ENCODE measurements at regions not wholly inside any gene's neighbourhood (a gene's known extent, or its start where the extent isn't known, plus 50 kb on each side); places are given as distances from the start of the nearest gene placed in this dataset.
"Not testable (repeated sequence)": the region's sequence is repeated elsewhere in the genome, so short reads cannot be mapped to it uniquely, and the experiment has no call there.

DNA sequence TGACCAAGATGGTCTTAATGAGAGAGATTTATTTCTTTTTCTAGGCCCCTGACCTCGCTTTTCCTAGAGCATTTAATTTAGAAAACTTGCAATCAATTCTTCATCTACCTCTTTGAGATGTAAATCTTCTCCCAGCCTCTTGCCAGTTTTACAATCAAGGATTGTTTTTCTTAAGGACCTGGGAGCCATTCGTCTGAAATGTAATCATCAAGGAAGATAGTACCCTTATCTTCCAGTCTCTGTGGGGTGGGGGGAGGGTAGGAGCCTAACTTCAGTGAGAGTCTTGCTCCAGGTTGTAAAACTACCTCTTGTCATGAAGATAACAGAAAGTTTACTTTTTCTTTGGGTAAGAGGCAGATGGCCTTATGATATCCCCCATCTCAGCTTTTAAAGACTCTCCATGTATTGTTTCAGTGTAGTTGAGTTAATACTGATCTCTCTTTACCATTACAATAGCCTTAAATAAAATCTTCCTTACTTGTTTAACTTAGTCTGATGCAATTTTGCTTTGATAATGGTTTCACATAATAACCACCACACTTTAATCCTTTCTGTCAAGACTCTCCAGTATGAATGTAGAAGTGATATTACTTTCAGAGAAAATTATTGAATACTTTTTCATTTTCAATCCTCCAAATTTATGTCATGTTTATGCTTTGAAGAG is 110.2 kb upstream of the CPHXL start:
- no peak for DNase-seq (ENCODE audit: low read depth in 3 of 3, low spot score in 2 of 3)

DNA sequence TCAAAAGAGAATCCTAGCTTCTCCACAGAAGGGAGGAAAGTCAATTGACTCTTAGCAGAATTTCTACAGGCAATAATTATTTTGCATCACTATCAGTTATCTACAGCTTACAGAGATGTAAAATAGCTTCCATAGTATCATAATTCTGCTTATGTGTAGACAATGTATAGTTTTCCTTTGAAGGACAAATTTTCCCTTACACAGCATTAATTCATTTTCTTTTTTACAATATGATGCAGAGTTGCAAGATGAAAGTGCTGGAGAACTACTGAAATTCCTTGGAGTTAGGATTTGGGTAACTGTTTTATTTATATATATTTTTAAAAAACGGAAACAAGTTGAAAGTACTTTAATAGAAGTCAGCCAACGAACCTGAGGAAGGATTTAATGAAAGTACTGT is 111.0 kb upstream of the CPHXL start:
- no peak for DNase-seq (ENCODE audit: low read depth in 3 of 3, low spot score in 2 of 3)

DNA sequence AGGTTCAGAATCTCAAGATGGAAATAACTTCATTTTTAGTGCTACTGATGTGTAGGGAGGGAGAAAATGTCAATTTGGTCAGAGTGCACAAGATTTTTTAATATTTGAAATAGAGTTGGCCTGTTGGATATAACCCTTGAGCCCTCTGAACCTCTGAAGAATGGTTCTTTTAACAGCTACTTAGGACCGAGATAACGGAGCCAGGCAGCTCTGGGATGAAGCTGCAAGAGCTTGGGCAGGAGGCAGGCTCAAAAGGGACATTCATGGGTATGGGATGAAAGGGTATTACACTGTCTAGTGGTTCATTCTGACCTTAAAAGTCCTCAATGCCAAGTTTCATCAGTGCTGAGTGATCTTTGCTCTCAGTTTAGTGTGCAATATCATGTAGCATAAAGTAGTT is 111.4 kb upstream of the CPHXL start:
- no peak for DNase-seq (ENCODE audit: low read depth in 3 of 3, low spot score in 2 of 3)

DNA sequence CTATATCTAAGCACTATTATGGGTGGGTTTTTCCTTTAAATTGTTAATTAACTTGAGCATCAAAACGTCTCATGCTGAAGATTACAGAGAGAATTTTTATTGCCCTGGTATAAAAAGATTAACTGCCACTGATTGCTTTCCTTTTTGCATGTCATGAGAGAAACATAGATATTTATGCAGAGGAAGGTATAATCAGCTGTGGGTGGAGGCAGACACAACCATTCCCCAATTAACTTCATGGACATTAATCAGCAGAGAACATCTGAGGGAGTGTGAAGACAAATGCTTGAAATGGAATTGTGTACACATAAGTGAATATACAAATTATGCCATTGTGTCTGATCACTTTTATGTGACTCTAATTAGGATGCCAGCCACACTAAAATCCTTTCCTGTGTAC is 115.2 kb upstream of the CPHXL start:
- no peak for DNase-seq (ENCODE audit: low read depth in 3 of 3, low spot score in 2 of 3)

DNA sequence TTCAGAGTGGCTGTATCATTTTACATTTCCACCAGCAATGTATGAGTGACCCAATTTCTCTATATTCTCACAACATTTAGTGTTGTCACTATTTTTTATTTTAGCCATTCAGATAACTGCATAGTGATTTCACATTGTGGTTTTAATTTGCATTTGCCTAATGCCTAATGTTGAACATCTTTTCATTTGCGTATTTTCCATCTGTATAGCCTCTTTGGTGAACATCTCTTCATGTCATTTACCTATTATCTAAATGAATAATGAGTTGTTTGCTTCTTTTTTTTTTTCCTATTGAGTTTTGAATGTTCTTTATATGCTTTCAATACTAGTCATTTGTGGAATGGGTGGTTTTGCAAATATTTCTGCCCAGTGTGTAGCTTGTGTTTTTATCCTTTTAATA is 120.9 kb upstream of the CPHXL start:
- no peak for DNase-seq (ENCODE audit: low read depth in 3 of 3, low spot score in 2 of 3)

DNA sequence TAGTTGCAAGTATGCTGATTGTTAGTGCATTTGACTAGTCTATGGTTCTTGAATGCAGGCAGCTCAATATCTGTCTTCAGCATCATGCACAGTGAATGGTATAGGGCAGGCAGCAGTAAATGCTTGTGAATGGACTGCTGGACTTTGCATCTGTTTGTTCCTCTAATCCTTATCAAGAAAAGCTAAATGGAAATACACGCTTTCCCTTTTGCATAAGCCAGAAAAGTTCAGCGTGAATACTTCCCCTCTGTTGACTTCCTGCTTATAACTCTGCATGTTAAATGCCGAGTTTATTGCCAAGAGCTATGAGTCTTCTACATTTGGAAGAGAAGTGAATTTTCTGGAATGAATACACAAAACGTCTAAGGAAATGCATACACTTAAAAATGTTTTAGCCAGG is 127.9 kb upstream of the CPHXL start:
- DNase-seq (ENCODE audit: low read depth in 3 of 3, low spot score in 2 of 3), result no peak

DNA sequence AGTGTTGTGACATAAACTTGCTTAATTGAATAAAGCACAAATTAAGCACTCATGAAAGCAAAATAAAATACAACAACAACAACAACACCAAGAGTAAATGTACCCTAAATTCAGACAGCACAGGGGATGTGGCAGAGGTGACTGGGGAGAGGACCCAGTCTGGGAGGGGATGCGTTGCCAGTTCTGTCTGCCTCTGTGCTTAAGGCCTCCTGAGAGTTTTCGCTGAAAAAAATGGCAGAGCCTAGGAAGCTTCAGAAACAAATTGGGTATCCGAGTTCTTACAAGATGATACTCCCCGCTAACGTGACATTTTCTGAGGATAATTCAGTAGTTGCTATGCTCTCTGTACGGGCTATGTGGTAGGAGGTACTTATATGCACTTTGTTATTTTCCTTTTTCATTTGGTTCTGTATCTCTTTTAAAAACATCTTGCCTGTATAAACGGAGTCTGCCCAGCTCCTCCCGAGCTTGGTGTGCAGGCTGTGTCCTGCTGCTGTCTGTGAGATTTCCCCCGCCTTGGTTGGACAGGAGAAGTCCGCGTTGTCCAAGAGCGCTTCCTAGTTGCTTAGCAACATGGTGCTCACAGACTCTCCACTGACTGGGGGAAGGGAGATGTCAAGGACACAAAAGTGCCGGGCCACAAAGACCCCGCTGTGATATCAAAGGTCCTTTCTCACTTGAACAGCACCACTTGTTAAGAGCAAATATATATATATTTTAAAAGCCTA is 134.2 kb upstream of the CPHXL start:
- DNase-seq (ENCODE audit: low read depth in 3 of 3, low spot score in 2 of 3), result peak in 2 of 3 donors; percentile 27 to 41

DNA sequence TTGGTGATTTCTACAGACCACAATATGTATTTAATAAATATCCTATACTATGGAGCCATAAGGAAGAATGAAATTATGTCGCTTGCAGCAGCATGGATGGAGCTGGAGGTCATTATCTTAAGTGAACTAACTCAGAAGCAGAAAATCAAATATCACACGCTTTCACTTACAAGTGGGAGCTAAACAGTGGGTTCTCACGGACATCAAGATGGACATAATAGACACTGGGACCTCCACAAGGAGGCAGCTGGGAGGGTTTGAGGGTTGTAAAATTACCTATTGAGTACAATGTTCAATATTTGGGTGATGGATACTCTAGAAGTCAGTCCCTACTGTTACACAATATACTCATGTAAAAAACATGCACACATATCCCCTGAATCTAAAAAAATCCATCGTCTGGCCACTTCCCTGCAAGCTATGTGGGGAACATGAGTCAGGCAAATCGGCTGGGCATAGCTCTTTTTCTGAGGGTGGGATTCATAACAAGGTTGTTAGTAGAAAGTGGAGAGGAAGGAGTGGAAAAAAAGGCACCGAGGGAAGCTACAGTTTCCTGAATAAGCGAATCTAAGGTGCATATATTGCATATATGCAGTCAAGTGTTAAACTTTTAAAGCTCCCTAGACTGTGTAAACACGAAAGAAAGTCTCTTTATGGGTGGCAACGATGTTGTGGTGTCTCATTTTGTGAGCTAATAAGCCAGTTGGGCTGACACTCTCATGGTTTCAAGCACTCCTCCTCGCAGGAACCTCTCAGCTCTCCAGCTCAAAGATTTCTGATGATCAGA is 135.2 kb upstream of the CPHXL start:
- no peak for DNase-seq (ENCODE audit: low read depth in 3 of 3, low spot score in 2 of 3)

DNA sequence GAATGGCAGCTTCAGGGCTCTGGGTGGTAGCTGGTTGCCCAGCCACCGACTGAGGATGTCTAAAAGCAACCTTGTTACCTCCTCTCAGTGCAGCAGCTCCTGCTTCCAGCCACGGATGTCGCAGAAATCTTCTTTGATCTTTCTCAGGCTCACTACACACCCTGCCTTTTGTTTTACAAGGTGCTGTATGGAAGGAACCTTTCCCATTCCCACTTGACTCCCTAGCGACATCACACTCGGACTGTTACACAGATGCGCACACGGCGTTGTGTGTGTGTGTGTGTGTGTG is 135.8 kb upstream of the CPHXL start:
- DNase-seq (ENCODE audit: low read depth in 3 of 3, low spot score in 2 of 3), result no peak

DNA sequence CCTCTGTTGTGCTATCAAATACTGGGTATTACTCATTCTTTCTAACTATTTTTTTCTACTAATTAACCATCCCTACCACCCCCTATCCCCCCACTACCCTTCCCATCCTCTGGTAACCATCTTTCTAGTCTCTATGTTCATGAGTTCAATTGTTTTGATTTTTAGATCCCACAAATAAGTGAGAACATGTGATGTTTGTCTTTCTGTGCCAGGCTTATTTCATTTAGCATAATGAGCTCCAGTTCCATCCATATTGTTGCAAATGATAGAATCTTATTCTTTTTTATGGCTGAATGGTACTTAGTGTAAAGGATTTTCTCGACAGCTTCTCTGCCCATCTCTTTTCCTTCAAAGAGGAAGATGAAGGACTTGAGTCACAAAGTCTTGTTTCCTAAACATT is 138.0 kb upstream of the CPHXL start:
- DNase-seq (ENCODE audit: low read depth in 3 of 3, low spot score in 2 of 3), result no peak

DNA sequence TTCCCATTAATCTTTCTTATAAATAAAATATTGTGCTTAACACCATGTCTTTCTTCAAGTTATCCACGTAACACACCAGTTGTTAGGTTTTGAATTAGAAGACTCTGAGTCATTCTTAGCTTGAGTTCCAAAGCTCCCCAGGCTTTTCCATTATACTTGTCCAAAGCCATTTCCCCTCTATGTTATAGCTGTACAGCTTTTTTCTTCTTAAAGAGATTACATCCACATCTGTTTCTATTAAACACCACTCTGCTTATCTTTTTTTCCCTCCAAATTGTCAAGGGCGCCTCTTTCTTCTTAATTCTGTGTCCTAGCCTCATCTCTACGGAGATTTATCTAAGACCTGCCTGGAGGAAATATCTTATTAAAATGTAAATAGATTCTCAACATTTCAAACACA is 139.4 kb upstream of the CPHXL start:
- DNase-seq (ENCODE audit: low read depth in 3 of 3, low spot score in 2 of 3), result no peak

DNA sequence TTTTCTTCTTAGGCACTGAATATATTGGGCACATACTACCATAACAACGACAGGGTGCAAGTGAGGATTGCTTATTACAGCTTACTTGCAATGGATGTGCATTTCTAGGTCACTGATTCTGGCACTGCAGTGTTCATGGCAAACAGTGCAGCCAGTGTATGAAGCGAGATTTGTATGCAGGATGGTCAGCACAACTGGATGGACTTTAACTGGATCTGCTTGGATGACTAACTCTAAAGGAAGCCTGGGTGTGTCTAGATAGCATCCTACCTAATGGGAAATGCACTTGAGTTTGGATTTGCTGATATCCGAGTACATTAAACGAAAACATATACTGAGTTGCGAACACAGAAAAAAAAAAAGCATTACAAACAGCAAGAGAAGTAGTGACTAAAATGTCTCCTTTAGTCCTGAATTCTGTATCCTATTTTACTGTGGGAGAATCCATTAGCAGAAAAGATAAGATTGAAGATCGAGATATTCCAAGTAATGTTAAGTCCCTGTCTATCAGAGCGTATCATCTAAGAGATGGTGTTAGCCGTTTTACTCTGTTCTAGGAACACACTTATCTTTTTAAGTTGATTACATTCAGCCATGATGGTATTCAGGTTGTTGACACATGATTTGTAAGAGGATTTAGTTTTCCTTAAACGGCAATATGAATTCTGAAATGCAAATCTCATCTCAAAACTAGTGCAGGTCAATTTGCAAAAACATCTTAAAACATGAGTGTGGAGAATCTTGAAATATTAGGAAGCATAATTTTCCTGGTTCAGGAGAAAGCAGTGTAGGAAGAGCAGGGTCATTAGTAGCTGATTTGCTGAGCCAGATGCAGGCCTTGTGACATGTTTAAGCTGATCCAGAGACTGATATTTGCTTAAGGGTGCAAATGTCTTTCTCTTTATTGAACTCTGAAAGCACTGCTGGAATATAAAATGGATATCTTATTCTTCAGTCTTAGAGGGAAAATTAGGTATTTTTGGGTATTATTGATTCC is 142.6 kb upstream of the CPHXL start:
- no peak for DNase-seq (ENCODE audit: low read depth in 3 of 3, low spot score in 2 of 3)

DNA sequence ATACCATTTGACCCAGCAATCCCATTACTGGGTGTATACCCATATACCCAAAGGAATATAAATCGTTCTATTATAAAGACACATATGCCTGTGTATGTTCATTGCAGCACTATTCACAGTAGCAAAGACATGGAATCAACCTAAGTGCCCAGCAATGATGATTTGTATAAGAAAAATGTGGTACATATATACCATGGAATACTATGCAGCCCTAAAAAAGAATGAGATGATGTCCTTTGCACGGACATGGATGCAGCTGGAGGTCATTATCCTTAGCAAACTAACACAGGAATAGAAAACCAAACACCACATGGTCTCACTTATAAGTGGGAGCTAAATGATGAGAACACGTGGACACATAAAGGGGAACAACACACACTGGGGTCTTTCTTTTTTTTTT is 155.0 kb upstream of the CPHXL start:
- not testable (repeated sequence) for DNase-seq (ENCODE audit: low read depth in 3 of 3, low spot score in 2 of 3)

DNA sequence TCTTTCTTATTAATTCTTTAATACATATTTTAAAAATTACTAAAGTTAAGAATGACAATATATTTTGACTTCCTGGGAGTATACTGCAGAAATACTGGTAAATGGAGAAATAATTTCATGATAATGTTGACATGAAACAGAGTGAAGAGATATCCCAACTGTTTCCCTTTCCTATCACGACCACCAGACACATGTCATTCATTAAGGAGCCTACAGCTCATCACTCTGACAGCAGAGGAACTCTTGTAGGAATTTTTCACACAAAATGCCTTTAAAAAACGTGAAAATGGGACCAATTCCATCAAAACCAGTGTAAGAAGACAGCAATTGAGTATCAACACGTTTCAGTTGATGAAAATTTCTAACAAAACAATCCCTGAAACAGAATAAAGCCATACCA is 172.9 kb upstream of the CPHXL start:
- DNase-seq (ENCODE audit: low read depth in 3 of 3, low spot score in 2 of 3), result no peak

DNA sequence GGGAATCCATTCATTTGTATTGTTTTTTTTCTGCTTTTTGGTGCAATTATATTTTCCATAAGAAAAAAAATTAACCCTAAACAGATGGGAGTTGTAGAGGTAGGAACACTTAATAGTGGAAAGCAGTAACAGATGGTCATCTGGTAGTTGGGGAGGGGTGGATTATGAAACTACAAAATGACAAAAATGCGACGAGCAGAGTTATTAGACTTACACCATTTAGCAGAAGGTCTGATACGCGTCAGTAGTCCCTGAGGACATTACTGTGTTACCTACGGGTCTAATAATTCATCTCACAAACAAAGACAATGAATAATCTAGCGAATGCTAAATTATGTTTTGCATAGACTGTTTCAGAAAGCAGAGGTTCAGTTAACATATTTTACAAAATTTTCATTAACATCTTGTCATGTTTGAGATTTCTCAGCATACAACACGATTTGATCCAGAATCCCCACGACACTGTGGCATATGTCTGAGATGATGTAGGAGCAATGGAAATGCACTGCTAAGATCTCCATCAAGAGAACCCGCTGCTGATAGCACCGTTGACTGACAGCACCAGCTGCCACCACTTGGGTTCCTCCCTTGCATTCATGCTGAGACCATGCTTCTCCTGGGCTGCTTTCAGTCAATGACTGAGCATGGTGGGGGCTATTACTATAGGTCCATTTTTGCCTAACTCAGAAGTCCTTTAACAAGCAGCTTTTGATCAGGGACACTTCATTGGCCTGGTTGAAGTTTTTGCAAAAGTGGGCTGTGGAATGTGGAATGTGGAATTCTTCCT is 182.2 kb upstream of the CPHXL start:
- no peak for DNase-seq (ENCODE audit: low read depth in 3 of 3, low spot score in 2 of 3)

DNA sequence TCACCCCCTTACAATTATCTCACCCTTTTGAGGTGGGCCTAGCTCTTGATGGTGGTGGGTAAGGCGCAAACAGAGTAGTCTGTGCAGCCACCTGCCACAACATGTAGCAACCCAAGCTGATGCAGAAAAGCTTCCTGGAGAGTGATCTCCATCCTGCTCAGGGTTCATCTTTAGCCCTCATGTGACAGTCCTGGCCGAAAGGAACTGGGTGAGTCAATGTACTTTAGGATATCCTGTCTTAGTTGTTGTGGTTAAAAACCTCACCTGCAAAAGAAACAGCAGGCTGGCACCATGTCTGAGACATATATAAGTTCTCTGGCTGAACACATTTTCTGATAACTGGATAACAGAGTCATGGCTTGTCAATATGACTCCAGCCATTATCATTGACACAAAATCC is 183.5 kb upstream of the CPHXL start:
- no peak for DNase-seq (ENCODE audit: low read depth in 3 of 3, low spot score in 2 of 3)

DNA sequence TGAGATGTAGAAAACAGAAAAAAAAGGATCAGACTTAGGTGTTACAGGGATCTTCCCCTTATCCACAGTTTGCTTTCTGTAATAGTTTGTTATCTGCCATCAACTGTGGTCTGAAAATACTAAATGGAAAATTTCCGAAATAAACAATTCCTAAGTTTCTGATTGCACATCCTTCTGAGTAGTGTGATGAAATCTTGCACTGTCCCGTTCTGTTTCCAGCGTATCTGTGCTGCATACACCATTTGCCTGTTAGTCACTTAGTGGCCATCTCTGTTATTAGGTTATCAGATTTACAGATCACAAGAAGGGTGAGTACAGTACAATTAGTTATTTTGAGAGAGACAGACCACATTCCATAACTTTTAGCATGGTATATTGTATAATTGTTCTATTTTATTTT is 185.6 kb upstream of the CPHXL start:
- no peak for DNase-seq (ENCODE audit: low read depth in 3 of 3, low spot score in 2 of 3)

DNA sequence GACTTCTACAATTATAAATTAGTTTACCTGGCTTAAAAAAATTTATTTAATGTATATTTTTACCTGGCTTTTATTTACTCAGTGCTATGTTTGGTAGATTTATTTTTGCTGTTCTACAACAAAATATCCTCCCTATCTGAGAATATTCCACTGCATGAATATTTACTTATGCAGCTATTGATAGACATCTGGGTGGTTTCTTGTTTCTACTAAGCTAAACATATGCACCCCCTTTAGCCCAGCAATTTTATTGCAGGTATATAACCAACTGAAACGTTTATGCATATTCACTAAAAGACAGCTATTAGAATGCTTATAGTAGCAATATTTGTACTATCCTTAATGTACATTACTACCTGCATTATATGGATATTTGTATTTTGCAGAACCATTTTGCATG is 187.7 kb upstream of the CPHXL start:
- no peak for DNase-seq (ENCODE audit: low read depth in 3 of 3, low spot score in 2 of 3)

DNA sequence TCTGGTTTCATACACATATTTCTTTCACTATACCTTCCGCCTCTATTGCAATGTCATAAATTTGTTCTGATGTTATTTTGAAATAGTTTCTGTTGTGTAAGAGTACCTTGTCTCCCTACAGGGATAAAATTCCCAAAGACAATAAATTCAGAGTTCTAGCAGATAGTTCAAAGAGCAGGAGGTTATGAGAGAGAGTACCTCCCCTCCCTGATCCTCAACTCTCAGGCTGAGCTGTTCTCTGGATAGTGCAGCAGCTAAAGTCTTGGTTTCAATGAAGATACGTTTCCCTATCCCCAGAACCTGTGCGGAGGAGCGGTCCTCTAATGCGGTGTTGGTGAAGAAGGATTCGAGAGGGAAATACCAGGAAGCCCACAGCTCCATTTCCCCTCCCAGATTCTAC is 190.2 kb upstream of the CPHXL start:
- no peak for DNase-seq (ENCODE audit: low read depth in 3 of 3, low spot score in 2 of 3)

DNA sequence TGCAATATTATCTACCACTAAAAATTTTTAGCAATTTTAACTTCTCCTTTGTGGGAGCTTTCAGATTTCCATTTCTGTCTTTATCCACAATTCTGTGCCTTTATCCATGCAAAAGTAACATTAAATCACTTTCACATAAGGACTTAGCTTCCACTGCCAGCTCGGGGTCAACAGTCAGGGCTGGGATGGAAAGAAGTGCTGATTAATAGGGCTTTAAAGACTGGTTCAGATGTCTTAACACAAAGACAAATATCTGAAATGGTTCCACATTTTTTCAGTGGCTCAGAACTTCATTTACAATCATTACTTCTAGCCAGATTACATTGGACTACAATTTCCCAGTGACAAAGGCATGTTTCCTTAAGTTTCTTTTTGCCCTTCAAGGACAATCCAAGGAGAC is 191.8 kb upstream of the CPHXL start:
- DNase-seq (ENCODE audit: low read depth in 3 of 3, low spot score in 2 of 3), result no peak
